Panc1 (cell line): ENCODE measurements at regions not wholly inside any gene's neighbourhood (a gene's known extent, or its start where the extent isn't known, plus 50 kb on each side); places are given as distances from the start of the nearest gene placed in this dataset.

Experiments used
- POLR2AphosphoS5 ChIP-seq: IDR thresholded peaks from 2 replicates; pipeline ENCODE4 v1.6.1; 2012; ENCODE audit warnings: mild to moderate bottlenecking, low read depth, low read length, moderate library complexity
- SIN3A ChIP-seq: IDR thresholded peaks from 2 replicates; pipeline ENCODE4 v1.6.1; 2012; ENCODE audit warnings: low read depth, mild to moderate bottlenecking, low read length, moderate library complexity, borderline replicate concordance; ENCODE audit not compliant: insufficient read depth
- TCF7L2 ChIP-seq: IDR thresholded peaks from 2 replicates; pipeline ENCODE4 v1.6.1; 2011; ENCODE audit warnings: mild to moderate bottlenecking, low read depth, low read length, inconsistent platforms
- TF ChIP-seq, protein P1 (sequence below): fragments of 450-650 bp; IDR thresholded peaks from 2 replicates; pipeline ENCODE4 v1.5.1; 2017; ENCODE audit warnings: mild to moderate bottlenecking
- TF ChIP-seq, protein P2 (sequence below), 2 experiments: IDR thresholded peaks; 2 replicates each; pipeline ENCODE4 v1.6.1; 2011 to 2012; ENCODE audit warnings: low read depth in 2 of 2, control low read depth in 1 of 2, low read length in 1 of 2, mild to moderate bottlenecking in 1 of 2, moderate library complexity in 1 of 2; ENCODE audit not compliant: insufficient read depth in 1 of 2

DNA sequence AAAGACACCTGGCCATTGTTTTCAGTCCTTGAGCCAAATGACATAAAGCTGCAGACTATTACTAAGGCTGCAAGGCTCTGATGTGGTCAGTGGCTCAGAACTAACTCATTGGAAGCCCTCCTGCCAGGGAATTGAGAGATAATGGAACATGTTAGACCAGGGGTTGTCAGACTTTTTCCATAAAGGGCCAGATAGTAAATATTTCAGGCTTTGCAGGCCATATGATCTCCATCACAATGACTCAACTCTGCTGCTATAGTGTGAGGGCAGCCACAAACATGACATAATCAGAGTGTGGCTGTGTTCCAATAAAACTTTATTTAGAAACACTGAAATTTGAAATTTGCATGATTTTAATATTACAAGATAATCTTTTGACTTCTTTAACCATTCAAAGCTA lies 140.3 kb downstream of the TMEM30B start:
- TF ChIP-seq, protein P1, sequence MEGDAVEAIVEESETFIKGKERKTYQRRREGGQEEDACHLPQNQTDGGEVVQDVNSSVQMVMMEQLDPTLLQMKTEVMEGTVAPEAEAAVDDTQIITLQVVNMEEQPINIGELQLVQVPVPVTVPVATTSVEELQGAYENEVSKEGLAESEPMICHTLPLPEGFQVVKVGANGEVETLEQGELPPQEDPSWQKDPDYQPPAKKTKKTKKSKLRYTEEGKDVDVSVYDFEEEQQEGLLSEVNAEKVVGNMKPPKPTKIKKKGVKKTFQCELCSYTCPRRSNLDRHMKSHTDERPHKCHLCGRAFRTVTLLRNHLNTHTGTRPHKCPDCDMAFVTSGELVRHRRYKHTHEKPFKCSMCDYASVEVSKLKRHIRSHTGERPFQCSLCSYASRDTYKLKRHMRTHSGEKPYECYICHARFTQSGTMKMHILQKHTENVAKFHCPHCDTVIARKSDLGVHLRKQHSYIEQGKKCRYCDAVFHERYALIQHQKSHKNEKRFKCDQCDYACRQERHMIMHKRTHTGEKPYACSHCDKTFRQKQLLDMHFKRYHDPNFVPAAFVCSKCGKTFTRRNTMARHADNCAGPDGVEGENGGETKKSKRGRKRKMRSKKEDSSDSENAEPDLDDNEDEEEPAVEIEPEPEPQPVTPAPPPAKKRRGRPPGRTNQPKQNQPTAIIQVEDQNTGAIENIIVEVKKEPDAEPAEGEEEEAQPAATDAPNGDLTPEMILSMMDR, result no peak
- TF ChIP-seq SIN3A (no peak), TCF7L2 (no peak), POLR2AphosphoS5 (no peak)
- TF ChIP-seq, protein P2, sequence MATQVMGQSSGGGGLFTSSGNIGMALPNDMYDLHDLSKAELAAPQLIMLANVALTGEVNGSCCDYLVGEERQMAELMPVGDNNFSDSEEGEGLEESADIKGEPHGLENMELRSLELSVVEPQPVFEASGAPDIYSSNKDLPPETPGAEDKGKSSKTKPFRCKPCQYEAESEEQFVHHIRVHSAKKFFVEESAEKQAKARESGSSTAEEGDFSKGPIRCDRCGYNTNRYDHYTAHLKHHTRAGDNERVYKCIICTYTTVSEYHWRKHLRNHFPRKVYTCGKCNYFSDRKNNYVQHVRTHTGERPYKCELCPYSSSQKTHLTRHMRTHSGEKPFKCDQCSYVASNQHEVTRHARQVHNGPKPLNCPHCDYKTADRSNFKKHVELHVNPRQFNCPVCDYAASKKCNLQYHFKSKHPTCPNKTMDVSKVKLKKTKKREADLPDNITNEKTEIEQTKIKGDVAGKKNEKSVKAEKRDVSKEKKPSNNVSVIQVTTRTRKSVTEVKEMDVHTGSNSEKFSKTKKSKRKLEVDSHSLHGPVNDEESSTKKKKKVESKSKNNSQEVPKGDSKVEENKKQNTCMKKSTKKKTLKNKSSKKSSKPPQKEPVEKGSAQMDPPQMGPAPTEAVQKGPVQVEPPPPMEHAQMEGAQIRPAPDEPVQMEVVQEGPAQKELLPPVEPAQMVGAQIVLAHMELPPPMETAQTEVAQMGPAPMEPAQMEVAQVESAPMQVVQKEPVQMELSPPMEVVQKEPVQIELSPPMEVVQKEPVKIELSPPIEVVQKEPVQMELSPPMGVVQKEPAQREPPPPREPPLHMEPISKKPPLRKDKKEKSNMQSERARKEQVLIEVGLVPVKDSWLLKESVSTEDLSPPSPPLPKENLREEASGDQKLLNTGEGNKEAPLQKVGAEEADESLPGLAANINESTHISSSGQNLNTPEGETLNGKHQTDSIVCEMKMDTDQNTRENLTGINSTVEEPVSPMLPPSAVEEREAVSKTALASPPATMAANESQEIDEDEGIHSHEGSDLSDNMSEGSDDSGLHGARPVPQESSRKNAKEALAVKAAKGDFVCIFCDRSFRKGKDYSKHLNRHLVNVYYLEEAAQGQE (IDR thresholded peaks at IDR 0.05; ENCODE audit: insufficient read depth in 1 of 2, low read depth in 2 of 2, low read length in 1 of 2), result no peak
